ENCODE measurements at regions not wholly inside any gene's neighbourhood (a gene's known extent, or its start where the extent isn't known, plus 50 kb on each side); places are given as distances from the start of the nearest gene placed in this dataset.
A peak's percentile ranks its signal among the peaks of the same experiment; 100 is the strongest.

DNA sequence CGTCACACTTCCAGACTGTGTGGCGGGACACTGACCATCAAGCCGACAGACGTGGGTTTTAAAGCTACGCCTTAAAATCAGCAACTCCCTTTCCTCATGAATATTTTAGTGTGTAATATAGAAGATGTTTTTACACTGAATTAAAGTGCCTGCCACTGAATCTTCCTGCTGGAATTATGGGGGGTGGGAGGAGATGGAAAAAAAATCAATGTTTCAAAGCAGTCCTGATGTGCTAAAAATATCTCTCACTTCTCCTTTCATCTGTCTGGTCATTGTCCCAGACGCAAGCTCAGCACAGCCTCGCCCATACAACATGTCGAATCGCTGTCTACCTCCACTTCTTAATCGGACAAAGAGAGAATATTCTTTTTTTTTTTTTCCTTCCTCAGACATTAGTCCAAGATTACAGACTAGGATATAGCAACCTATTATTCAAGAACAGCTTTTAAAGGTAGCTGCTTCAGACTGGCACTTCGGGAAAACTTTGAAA, 165.1 kb upstream of the KLF14 start:
- Histone ChIP-seq H3K27ac (ENCODE audit: low read depth, low read length) (no peak overlapping the region), H3K4me3 (ENCODE audit: low read depth, low read length) (no peak overlapping the region), H3K36me3 (ENCODE audit: control insufficient read depth, insufficient read depth, low read length) (no peaks in the 10 kb centered on the region), H3K27me3 (ENCODE audit: control insufficient read depth, insufficient read depth, low read length) (no peaks in the 10 kb centered on the region), H3K9me3 (ENCODE audit: control insufficient read depth, insufficient read depth, low read length) (no peaks in the 10 kb centered on the region), H3K4me1 (ENCODE audit: control insufficient read depth, insufficient read depth, low read length) (peaks cover 31% of the 10 kb centered on the region), H3K9ac (ENCODE audit: low read depth, low read length) (no peak overlapping the region)

DNA sequence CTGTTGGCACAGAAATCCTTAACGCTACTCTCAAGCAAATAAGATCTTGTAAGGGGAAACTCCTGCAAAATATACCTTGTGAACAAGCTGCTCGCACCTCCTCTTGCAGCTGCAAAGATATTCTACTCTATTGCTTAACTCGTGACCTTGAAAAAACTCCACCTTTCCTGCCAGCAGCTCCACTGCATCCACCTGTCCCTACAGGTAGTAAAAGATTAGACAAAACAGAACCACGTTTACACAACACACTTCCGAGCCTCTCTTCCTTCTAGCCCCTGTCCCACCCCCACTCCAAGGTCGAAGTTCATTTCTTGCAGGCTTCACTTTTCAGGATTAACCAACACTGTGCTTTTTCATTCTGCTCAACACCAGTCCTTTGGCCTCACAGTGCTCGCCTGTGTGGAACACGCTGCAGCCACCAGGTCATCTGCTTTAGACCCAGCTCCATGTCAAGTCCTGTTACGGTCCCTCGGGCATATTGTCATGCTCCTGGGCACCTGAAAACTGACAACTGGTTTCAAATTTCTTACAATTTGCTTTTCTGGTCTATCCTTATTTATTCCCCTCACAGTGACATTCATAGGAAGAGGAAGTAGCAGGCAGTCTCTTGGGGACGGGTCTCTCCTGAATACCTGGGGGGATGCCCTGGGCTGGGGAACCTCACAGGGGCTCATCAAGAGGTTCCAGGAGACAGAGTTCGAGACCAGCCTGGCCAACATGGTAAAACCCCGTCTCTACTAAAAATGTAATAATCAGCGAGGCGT, 165.8 kb upstream of the KLF14 start:
- Histone ChIP-seq H3K27ac (ENCODE audit: low read depth, low read length) (no peak overlapping the region), H3K27me3 (ENCODE audit: control insufficient read depth, insufficient read depth, low read length) (no peaks in the 10 kb centered on the region), H3K9ac (ENCODE audit: low read depth, low read length) (no peak overlapping the region), H3K36me3 (ENCODE audit: control insufficient read depth, insufficient read depth, low read length) (no peaks in the 10 kb centered on the region), H3K4me1 (ENCODE audit: control insufficient read depth, insufficient read depth, low read length) (peaks cover 31% of the 10 kb centered on the region), H3K4me3 (ENCODE audit: low read depth, low read length) (no peak overlapping the region), H3K9me3 (ENCODE audit: control insufficient read depth, insufficient read depth, low read length) (no peaks in the 10 kb centered on the region)

DNA sequence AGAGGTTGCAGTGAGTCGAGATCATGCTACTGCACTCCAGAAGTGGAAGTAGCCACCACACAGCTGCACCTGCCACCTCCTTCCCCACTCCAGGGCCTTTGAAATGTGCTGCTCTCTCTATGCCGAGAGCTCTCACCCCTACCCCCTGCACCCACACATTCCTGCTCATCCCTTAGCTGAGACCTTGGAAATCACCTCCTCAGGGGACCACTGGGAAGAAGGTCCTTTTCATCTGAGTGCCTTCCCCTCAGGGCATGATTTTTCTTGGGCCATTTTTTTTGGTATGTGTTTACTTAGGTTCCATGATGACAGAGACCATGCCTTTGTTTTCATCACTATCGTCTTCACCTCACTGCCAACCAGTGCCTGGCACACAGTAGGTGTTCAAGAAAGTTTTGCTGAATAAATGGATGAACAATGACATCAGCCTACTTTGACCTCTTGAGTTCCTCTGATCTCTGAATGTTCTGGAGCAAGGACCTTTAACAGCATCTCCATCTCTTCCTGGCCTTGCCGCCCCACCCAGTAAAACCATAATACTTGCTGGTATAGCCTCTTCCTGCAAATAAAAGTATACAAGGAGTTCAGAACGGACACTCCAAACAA, 166.6 kb upstream of the KLF14 start:
- H3K4me1 ChIP-seq (ENCODE audit: control insufficient read depth, insufficient read depth, low read length), result peaks cover 31% of the 10 kb centered on the region
- no peaks in the 10 kb centered on the region for H3K27me3 ChIP-seq (ENCODE audit: control insufficient read depth, insufficient read depth, low read length)
- H3K9me3 ChIP-seq (ENCODE audit: control insufficient read depth, insufficient read depth, low read length), result no peaks in the 10 kb centered on the region
- H3K4me3 ChIP-seq (ENCODE audit: low read depth, low read length), result no peak overlapping the region
- no peak overlapping the region for H3K9ac ChIP-seq (ENCODE audit: low read depth, low read length)
- H3K36me3 ChIP-seq (ENCODE audit: control insufficient read depth, insufficient read depth, low read length), result no peaks in the 10 kb centered on the region
- no peak overlapping the region for H3K27ac ChIP-seq (ENCODE audit: low read depth, low read length)

DNA sequence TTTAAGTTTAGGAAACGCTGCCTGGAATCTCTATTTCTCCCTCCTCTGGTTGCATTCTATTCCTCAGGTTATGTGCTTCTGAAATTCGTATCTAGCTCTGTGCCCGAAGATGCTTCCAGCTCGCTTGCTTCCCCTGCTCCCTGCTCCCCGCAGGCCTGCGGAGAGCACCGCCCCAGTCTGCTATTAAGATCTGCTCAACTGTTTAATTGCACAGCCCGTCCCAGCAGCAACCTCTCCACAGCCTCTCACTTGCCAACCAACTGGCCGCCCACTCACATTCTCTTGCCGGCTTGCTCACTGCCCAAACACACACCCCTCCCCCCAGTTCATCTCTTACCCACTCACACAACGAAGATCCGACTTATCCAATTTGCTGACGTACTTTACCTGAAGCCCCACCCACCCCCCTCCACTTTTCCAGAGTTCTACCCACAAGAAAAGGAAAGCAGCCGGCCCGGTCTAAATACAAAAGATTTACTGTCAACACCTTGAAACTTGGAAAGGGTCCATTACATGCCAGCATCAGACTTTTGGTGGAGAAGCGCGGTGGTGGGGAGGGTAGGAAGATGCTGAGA, 167.3 kb upstream of the KLF14 start:
- peaks cover 31% of the 10 kb centered on the region for H3K4me1 ChIP-seq (ENCODE audit: control insufficient read depth, insufficient read depth, low read length)
- H3K4me3 ChIP-seq (ENCODE audit: low read depth, low read length), result no peak overlapping the region
- H3K36me3 ChIP-seq (ENCODE audit: control insufficient read depth, insufficient read depth, low read length), result no peaks in the 10 kb centered on the region
- H3K27me3 ChIP-seq (ENCODE audit: control insufficient read depth, insufficient read depth, low read length), result no peaks in the 10 kb centered on the region
- H3K27ac ChIP-seq (ENCODE audit: low read depth, low read length), result peak overlapping the region; percentile 61
- no peaks in the 10 kb centered on the region for H3K9me3 ChIP-seq (ENCODE audit: control insufficient read depth, insufficient read depth, low read length)
- H3K9ac ChIP-seq (ENCODE audit: low read depth, low read length), result no peak overlapping the region

DNA sequence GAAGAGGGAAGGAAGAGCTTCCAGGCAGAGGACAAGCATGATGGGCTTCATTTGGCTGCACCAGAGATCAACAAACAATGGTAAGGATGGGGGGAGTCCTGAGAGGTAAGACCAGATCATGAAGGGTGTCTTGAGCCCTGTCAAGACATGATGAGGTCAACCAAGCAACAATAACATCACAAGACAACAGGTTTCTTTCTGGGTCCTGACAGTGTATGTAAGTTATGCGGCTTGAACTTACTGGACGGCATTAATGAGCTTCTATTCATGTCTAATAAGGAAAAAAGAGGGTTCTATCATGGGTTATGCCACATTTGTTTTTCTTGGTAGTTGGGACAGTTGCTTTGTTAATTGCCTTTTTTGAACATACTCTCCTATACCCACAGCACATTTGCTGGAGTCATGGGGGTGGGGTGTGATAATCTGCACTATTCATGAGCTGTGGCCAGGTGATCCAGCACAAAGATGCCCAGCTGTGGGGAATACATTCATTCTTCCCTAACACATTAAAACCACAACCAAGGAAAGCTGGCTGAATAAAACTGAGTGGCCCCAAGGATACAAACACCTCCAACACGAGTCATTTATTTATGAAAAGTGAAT, 168.8 kb upstream of the KLF14 start:
- Histone ChIP-seq H3K4me3 (ENCODE audit: low read depth, low read length) (no peak overlapping the region), H3K27ac (ENCODE audit: low read depth, low read length) (peak overlapping the region; percentile 34), H3K27me3 (ENCODE audit: control insufficient read depth, insufficient read depth, low read length) (no peaks in the 10 kb centered on the region), H3K9me3 (ENCODE audit: control insufficient read depth, insufficient read depth, low read length) (no peaks in the 10 kb centered on the region), H3K9ac (ENCODE audit: low read depth, low read length) (no peak overlapping the region), H3K36me3 (ENCODE audit: control insufficient read depth, insufficient read depth, low read length) (no peaks in the 10 kb centered on the region), H3K4me1 (ENCODE audit: control insufficient read depth, insufficient read depth, low read length) (peaks cover 26% of the 10 kb centered on the region)

DNA sequence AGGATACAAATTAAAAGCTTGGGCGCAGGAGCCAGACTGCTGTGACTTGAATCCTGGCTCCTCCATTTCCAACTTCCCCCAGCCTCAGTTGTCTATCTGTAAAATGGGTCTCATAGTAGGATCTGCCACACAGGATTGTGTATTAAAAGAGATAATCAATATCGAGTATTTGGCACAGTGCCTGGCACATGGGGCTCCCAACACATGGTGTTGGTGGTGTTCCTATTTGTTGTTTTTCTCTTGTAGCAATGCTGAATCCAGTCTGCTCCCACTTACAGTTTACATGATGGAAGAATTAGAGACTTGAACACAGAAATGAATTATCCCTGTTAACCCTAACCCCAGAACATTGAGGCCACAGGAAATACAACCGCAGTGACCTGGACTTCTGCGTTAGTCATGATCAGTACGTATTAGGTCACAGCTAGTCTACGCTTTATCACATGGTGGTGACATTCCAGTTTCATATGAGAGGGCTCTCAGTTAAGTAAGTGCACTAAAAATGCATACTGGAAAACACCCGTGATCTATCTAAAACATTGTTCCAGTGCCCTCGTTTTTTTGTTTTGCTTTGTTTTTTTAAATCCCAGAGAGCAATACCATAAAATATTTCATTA, 169.5 kb upstream of the KLF14 start:
- Histone ChIP-seq H3K9ac (ENCODE audit: low read depth, low read length) (no peak overlapping the region), H3K4me3 (ENCODE audit: low read depth, low read length) (no peak overlapping the region), H3K27ac (ENCODE audit: low read depth, low read length) (peak overlapping the region; percentile 56), H3K9me3 (ENCODE audit: control insufficient read depth, insufficient read depth, low read length) (no peaks in the 10 kb centered on the region), H3K4me1 (ENCODE audit: control insufficient read depth, insufficient read depth, low read length) (peaks cover 26% of the 10 kb centered on the region), H3K27me3 (ENCODE audit: control insufficient read depth, insufficient read depth, low read length) (no peaks in the 10 kb centered on the region), H3K36me3 (ENCODE audit: control insufficient read depth, insufficient read depth, low read length) (no peaks in the 10 kb centered on the region)

DNA sequence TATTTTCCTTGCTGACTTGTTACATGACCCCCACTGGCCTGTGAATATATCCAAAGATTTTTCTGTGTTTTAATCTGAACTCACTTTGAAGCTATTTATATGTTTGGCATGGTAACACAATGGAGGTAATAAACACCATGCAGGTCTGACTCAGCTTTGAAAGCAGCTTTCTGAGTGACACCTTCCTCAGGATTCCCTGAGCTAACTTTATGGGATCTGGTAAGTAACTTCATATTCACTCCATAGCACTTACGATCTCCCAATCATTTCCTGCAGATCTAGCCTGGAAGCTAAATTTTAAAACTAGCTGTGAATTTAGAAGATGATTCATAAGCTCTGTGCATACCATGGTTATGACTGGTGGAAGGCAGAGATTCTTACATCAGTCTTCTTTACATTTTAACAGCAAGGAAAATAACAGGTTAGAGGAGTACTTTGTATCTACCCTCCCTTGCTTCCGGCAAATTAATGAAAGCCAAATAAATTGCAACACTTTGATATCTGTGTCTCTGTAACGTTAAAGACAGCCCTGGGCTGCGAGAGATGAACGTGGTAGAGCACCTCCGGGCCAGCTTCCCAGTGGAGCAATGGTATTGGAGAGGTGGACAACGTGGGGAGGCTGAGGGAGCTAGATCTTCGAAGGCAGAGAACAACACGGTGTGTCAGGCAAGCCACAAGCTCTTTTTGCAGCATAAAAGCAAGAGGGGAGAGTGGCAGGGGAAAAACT, 170.2 kb upstream of the KLF14 start:
- Histone ChIP-seq H3K27ac (ENCODE audit: low read depth, low read length) (peak overlapping the region; percentile 56), H3K27me3 (ENCODE audit: control insufficient read depth, insufficient read depth, low read length) (no peaks in the 10 kb centered on the region), H3K4me1 (ENCODE audit: control insufficient read depth, insufficient read depth, low read length) (peaks cover 30% of the 10 kb centered on the region), H3K4me3 (ENCODE audit: low read depth, low read length) (no peak overlapping the region), H3K36me3 (ENCODE audit: control insufficient read depth, insufficient read depth, low read length) (no peaks in the 10 kb centered on the region), H3K9ac (ENCODE audit: low read depth, low read length) (no peak overlapping the region), H3K9me3 (ENCODE audit: control insufficient read depth, insufficient read depth, low read length) (no peaks in the 10 kb centered on the region)

DNA sequence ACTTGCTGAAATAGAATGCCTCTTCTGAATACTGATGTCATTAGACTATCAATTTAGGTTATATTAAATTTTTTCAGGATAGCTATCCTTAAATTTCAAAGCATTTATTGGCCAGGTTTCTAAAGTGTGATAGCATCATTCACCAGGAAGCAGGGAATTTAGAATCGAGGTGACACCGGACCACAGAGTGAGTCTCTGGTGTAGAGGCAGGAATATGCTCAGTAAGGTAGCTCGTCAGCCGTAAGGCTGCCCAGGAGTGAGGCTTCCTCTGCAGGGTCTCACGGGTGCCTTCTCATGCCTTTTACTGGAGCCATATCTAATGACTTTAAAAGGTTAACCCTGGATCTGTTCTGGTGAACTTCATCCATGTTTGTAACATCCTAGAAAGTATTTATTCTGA, 170.8 kb upstream of the KLF14 start:
- Histone ChIP-seq H3K9ac (ENCODE audit: low read depth, low read length) (no peak overlapping the region), H3K9me3 (ENCODE audit: control insufficient read depth, insufficient read depth, low read length) (no peaks in the 10 kb centered on the region), H3K4me3 (ENCODE audit: low read depth, low read length) (no peak overlapping the region), H3K4me1 (ENCODE audit: control insufficient read depth, insufficient read depth, low read length) (peaks cover 36% of the 10 kb centered on the region), H3K27ac (ENCODE audit: low read depth, low read length) (no peak overlapping the region), H3K36me3 (ENCODE audit: control insufficient read depth, insufficient read depth, low read length) (no peaks in the 10 kb centered on the region), H3K27me3 (ENCODE audit: control insufficient read depth, insufficient read depth, low read length) (no peaks in the 10 kb centered on the region)

DNA sequence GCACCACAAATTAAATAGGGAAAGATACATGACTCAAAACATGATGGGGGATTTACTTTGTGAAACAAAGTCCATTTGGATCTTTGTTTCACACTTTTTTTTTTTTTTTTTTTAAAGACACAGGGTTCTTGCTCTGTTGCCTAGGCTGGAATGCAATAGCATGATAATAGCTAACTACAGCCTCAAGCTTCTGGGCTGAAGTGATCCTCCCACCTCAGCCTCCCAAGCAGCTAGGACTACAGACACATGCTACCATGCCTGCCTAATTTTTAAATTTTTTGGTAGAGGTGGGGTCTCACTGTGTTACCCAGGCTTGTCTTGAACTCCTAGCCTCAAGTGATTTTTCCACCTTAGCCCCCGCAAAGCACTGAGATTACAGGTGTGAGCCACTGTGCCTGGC, 172.6 kb upstream of the KLF14 start:
- no peaks in the 10 kb centered on the region for H3K36me3 ChIP-seq (ENCODE audit: control insufficient read depth, insufficient read depth, low read length)
- H3K27ac ChIP-seq (ENCODE audit: low read depth, low read length), result no peak overlapping the region
- no peak overlapping the region for H3K9ac ChIP-seq (ENCODE audit: low read depth, low read length)
- no peak overlapping the region for H3K4me3 ChIP-seq (ENCODE audit: low read depth, low read length)
- peaks cover 45% of the 10 kb centered on the region for H3K4me1 ChIP-seq (ENCODE audit: control insufficient read depth, insufficient read depth, low read length)
- no peaks in the 10 kb centered on the region for H3K27me3 ChIP-seq (ENCODE audit: control insufficient read depth, insufficient read depth, low read length)
- H3K9me3 ChIP-seq (ENCODE audit: control insufficient read depth, insufficient read depth, low read length), result no peaks in the 10 kb centered on the region

DNA sequence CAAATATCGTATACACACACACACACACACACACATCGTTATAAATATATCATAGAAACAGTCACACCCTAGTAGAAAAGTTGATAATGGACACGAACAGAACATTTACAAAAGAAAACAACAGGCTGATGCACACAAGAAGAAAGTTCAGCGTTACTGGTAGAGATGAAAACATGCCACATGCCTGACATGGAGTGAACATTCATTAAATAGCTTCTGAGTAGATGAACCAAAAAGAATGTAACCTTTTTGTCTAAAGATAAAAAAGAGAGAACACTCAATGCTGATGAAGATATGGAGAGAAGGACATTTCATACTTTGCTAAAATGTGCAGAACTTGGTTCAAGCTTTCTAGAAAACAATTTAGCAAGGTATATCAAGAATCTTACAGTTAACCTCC, 173.4 kb upstream of the KLF14 start:
- peaks cover 54% of the 10 kb centered on the region for H3K4me1 ChIP-seq (ENCODE audit: control insufficient read depth, insufficient read depth, low read length)
- no peak overlapping the region for H3K4me3 ChIP-seq (ENCODE audit: low read depth, low read length)
- H3K9ac ChIP-seq (ENCODE audit: low read depth, low read length), result no peak overlapping the region
- H3K27ac ChIP-seq (ENCODE audit: low read depth, low read length), result no peak overlapping the region
- no peaks in the 10 kb centered on the region for H3K36me3 ChIP-seq (ENCODE audit: control insufficient read depth, insufficient read depth, low read length)
- H3K27me3 ChIP-seq (ENCODE audit: control insufficient read depth, insufficient read depth, low read length), result no peaks in the 10 kb centered on the region
- H3K9me3 ChIP-seq (ENCODE audit: control insufficient read depth, insufficient read depth, low read length), result no peaks in the 10 kb centered on the region
